Upper lobe of left lung (tissue), 4 donors: ENCODE measurements at regions not wholly inside any gene's neighbourhood (a gene's known extent, or its start where the extent isn't known, plus 50 kb on each side); places are given as distances from the start of the nearest gene placed in this dataset.

Source experiments
- CTCF ChIP-seq, 6 experiments: fragments of 450-650 bp in 4 of 6; fragments of 200-600 bp in 2 of 6; sonication (generic) in 2 of 6; IDR thresholded peaks; one replicate each; pipeline ENCODE4 v1.5.1; 2016 to 2019; ENCODE audit warnings: antibody characterized with exemption in 6 of 6
- POLR2A ChIP-seq, 4 donors: fragments of 450-650 bp; IDR thresholded peaks; one replicate each; pipeline ENCODE4 v1.5.1; 2016 to 2017; ENCODE audit warnings: antibody characterized with exemption in 4 of 4, mild to moderate bottlenecking in 2 of 4
- POLR2AphosphoS5 ChIP-seq, 2 donors: sonication (generic); formaldehyde crosslinking; IDR thresholded peaks; one replicate each; pipeline ENCODE4 v1.5.1; 2017; ENCODE audit warnings: antibody characterized with exemption in 2 of 2

- TF ChIP-seq POLR2A (IDR thresholded peaks at IDR 0.05) (no peak), CTCF (IDR thresholded peaks at IDR 0.05) (no peak), POLR2AphosphoS5 (IDR thresholded peaks at IDR 0.05) (no peak)
Measured at GRCh38 chr20:60202046-60202445, 243.8 kb downstream of the CDH26 start.
